GM23248 (cell line): ENCODE measurements at regions not wholly inside any gene's neighbourhood (a gene's known extent, or its start where the extent isn't known, plus 50 kb on each side); places are given as distances from the start of the nearest gene placed in this dataset.
"Not testable (repeated sequence)": the region's sequence is repeated elsewhere in the genome, so short reads cannot be mapped to it uniquely, and the experiment has no call there.

Experiments used
- DNase-seq: peaks from one replicate; pipeline ENCODE4 v3.0.0-alpha.2; 2015
- H2AFZ ChIP-seq: fragments of 200-600 bp; sonication (generic); 2 replicates; pipeline ENCODE4 v1.6.1; 2016; ENCODE audit warnings: antibody characterized with exemption
- H3F3A ChIP-seq: fragments of 200-600 bp; sonication (generic); 2 replicates; pipeline ENCODE4 v1.6.1; 2016; ENCODE audit warnings: mild to moderate bottlenecking, antibody characterized with exemption, mixed run types; ENCODE audit not compliant: insufficient read depth
- H3K27ac ChIP-seq: fragments of 200-600 bp; sonication (generic); 2 replicates; pipeline ENCODE4 v1.5.1; 2016; ENCODE audit warnings: mild to moderate bottlenecking
- H3K27me3 ChIP-seq: fragments of 200-600 bp; sonication (generic); replicated peaks from 2 replicates; pipeline ENCODE4 v1.6.1; 2016; ENCODE audit warnings: mild to moderate bottlenecking; ENCODE audit not compliant: insufficient read depth
- H3K36me3 ChIP-seq: fragments of 200-600 bp; sonication (generic); 2 replicates; pipeline ENCODE4 v1.6.1; 2016; ENCODE audit warnings: low read depth, mild to moderate bottlenecking
- H3K4me1 ChIP-seq: fragments of 200-600 bp; sonication (generic); 2 replicates; pipeline ENCODE4 v1.6.1; 2016; ENCODE audit warnings: mild to moderate bottlenecking; ENCODE audit not compliant: insufficient read depth
- H3K4me2 ChIP-seq: fragments of 200-600 bp; sonication (generic); one replicate; pipeline ENCODE4 v1.6.1; 2016; ENCODE audit warnings: mild to moderate bottlenecking; ENCODE audit not compliant: unreplicated experiment
- H3K4me3 ChIP-seq: fragments of 200-600 bp; sonication (generic); 2 replicates; pipeline ENCODE4 v1.5.1; 2016; ENCODE audit warnings: mild to moderate bottlenecking
- H3K79me2 ChIP-seq: fragments of 200-600 bp; sonication (generic); 2 replicates; pipeline ENCODE4 v1.6.1; 2016; ENCODE audit warnings: mild to moderate bottlenecking; ENCODE audit not compliant: insufficient read depth
- H3K9ac ChIP-seq: fragments of 200-600 bp; sonication (generic); 2 replicates; pipeline ENCODE4 v1.6.1; 2016; ENCODE audit warnings: mild to moderate bottlenecking
- H3K9me2 ChIP-seq: fragments of 200-600 bp; sonication (generic); 2 replicates; pipeline ENCODE4 v1.6.1; 2016; ENCODE audit warnings: mixed run types, mild to moderate bottlenecking, moderate library complexity; ENCODE audit not compliant: insufficient read depth
- H3K9me3 ChIP-seq: fragments of 200-600 bp; sonication (generic); one replicate; pipeline ENCODE4 v1.6.1; 2017; ENCODE audit warnings: low read depth
- H4K20me1 ChIP-seq: fragments of 200-600 bp; sonication (generic); 2 replicates; pipeline ENCODE4 v1.6.0; 2016; ENCODE audit not compliant: insufficient read depth
- EZH2 ChIP-seq: fragments of 200-600 bp; sonication (generic); IDR thresholded peaks from 2 replicates; pipeline ENCODE4 v1.6.1; 2018; ENCODE audit warnings: antibody characterized with exemption, mild to moderate bottlenecking; ENCODE audit not compliant: insufficient read depth, poor library complexity, severe bottlenecking
- EZH2phosphoT487 ChIP-seq: fragments of 200-600 bp; sonication (generic); IDR thresholded peaks from 2 replicates; pipeline ENCODE4 v1.6.1; 2018; ENCODE audit warnings: antibody characterized with exemption, moderate library complexity, mild to moderate bottlenecking, low read depth; ENCODE audit not compliant: insufficient read depth
- WGBS, 2 experiments: methylation state at CpG; one replicate each; pipeline ENCODE4 v1.1.6; 2015 to 2017; ENCODE audit warnings: low lambda C conversion rate in 2 of 2, low coverage in 1 of 2; ENCODE audit errors: missing lambda C conversion rate in 2 of 2; 5-methylcytosine and 5-hydroxymethylcytosine counted together
- in situ Hi-C: fragments of 300-500 bp; cut with MboI; formaldehyde crosslinking; loops from 2 replicates; pipeline ENCODE4 v1.15.0; 2020

DNA sequence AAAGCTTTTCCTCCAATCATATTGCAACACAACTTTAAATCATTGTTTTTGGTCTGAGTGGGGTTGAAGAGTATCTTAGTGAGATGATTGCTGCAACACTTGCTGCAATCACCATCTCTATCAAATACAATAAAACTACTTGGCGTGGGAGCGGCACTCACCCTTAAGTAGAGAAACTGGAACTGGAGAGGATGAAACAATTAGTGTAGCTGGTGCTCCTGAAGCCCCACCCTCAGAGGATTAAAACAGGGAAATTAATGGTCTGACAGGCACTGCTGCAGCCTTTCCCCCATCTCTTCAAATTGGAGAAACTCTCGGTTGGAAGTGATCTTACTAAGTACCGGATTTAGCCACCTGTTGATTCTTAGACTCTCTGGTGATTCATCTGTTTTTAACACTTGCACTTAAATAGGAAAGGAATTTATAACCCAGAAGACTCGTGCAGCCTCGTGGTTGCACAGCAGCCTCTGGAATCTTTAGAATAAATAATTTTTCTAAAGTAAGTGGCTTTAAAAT lies 80.5 kb upstream of the KIF26B start:
- H2AFZ ChIP-seq: no peak overlapping the region
- TF ChIP-seq EZH2phosphoT487 (no peak), EZH2 (no peak)
- H3K36me3 ChIP-seq: no peaks in the 10 kb centered on the region
- in situ Hi-C loops: no loop called here
- H3K27ac ChIP-seq: no peak overlapping the region
- H3K4me2 ChIP-seq: no peak overlapping the region
- H3K4me3 ChIP-seq: no peak overlapping the region
- DNase-seq: peak; percentile 46
- H3K9me2 ChIP-seq: no peaks in the 10 kb centered on the region
- peaks cover 5% of the 10 kb centered on the region; the same call in 1 of the 2 replicates for H3K4me1 ChIP-seq
- no peak overlapping the region for H3K9ac ChIP-seq
- H3F3A ChIP-seq: peaks cover 9% of the 10 kb centered on the region; the same call in 1 of the 2 replicates
- no peaks in the 10 kb centered on the region for H3K9me3 ChIP-seq
- H4K20me1 ChIP-seq: no peaks in the 10 kb centered on the region
- 32 to 34% methylated on average over 6 of the region's 6 CpGs for WGBS, 2 experiments
- H3K79me2 ChIP-seq: no peaks in the 10 kb centered on the region
- no peaks in the 10 kb centered on the region for H3K27me3 ChIP-seq

DNA sequence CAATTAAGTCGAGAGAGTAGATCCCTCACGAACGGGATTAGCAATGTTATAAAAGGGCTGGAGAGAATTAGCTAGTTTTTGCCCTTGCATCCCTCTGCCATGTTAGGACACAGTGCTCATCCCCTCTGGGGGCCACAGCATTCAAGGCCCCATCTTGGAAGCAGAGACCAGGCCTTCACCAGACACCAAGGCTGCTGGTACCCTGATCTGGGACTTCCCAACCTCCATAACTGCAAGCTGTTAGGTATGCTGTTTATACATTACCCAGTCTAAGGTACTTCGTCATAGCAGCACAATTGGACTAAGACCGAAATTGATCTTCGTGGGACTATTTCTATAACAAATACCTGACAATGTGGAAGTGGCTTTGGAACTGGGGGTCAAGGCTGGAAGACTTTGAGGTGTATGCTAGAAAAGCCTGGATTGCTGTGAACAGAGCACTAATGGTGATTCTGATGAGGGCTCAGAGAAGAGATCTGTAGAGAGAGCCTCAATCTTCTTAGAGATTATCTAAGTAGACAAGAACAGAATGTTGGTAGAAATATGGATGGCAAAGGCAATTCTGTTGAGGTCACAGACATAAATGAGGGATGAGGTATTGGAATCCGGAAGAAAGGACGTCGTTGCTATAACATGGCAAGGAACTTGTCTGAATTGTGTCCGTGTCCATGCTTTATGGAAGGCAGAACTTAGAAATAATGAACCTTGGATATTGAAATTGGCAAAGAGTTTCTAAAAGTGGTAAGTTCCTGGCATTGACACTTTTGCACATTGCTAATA lies 83.8 kb upstream of the KIF26B start:
- H3K4me1 ChIP-seq: peaks cover 5% of the 10 kb centered on the region; the same call in 1 of the 2 replicates
- no peak overlapping the region for H3K9ac ChIP-seq
- no peak overlapping the region for H3K4me3 ChIP-seq
- 92 to 94% methylated on average over 10 of the region's 10 CpGs for WGBS, 2 experiments
- H3K9me2 ChIP-seq: no peaks in the 10 kb centered on the region
- no peaks in the 10 kb centered on the region for H3K79me2 ChIP-seq
- no peaks in the 10 kb centered on the region for H3K9me3 ChIP-seq
- in situ Hi-C loops: no loop called here
- H3K27me3 ChIP-seq: no peaks in the 10 kb centered on the region
- DNase-seq: no peak
- H2AFZ ChIP-seq: no peak overlapping the region
- H3K27ac ChIP-seq: no peak overlapping the region
- H3K36me3 ChIP-seq: no peaks in the 10 kb centered on the region; the same call in 1 of the 2 replicates
- H4K20me1 ChIP-seq: no peaks in the 10 kb centered on the region
- H3K4me2 ChIP-seq: no peak overlapping the region
- H3F3A ChIP-seq: peaks cover 9% of the 10 kb centered on the region; the same call in 1 of the 2 replicates
- TF ChIP-seq EZH2phosphoT487: no peak
- TF ChIP-seq EZH2: no peak

DNA sequence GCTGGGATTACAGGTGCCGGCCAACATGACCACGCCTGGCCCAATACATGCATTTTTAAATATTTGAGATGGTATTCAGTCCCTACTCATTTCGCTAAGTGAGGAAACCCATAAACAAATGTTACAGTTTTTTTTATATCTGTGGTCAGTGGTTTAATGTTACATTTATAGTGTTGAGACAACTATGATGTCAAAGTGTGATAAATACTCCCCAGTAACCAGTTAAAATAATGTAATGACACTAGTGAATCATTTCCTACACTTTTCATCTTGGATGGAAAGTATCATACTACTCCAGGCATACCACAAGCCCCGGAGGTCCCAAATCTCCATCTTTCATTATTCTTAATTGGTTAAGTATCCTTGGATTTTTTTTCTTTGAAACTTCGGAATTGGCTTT lies 87.5 kb upstream of the KIF26B start:
- Histone ChIP-seq H4K20me1 (no peaks in the 10 kb centered on the region), H3K9ac (no peak overlapping the region), H3K79me2 (no peaks in the 10 kb centered on the region), H3K36me3 (no peaks in the 10 kb centered on the region; the same call in 1 of the 2 replicates), H3K27ac (no peak overlapping the region), H3K27me3 (no peaks in the 10 kb centered on the region), H3K9me2 (no peaks in the 10 kb centered on the region), H3K4me1 (no peaks in the 10 kb centered on the region), H3K4me3 (no peak overlapping the region), H3F3A (no peaks in the 10 kb centered on the region), H3K9me3 (no peaks in the 10 kb centered on the region), H2AFZ (no peak overlapping the region), H3K4me2 (no peak overlapping the region)
- peak; percentile 41 for DNase-seq
- in situ Hi-C loops: no loop called here
- 78 to 80% methylated on average over 5 of the region's 5 CpGs for WGBS, 2 experiments
- TF ChIP-seq EZH2 (no peak), EZH2phosphoT487 (peak; percentile 96)

GRCh38 chr1:245062741-245063305 lies 92.0 kb upstream of the KIF26B start:
- no peak for TF ChIP-seq EZH2
- TF ChIP-seq EZH2phosphoT487: no peak
- Histone ChIP-seq H3K9ac (no peak overlapping the region), H3K27ac (no peak overlapping the region), H3K4me3 (no peak overlapping the region), H3K4me2 (no peak overlapping the region), H3K27me3 (no peaks in the 10 kb centered on the region), H3K9me2 (no peaks in the 10 kb centered on the region), H3K4me1 (no peaks in the 10 kb centered on the region), H3K79me2 (no peaks in the 10 kb centered on the region), H3K36me3 (no peaks in the 10 kb centered on the region), H4K20me1 (no peaks in the 10 kb centered on the region), H3F3A (no peaks in the 10 kb centered on the region), H2AFZ (no peak overlapping the region), H3K9me3 (no peaks in the 10 kb centered on the region)
- WGBS, 2 experiments: 90 to 93% methylated on average over 5 of the region's 5 CpGs
- in situ Hi-C loops: no loop called here
- DNase-seq: no peak

DNA sequence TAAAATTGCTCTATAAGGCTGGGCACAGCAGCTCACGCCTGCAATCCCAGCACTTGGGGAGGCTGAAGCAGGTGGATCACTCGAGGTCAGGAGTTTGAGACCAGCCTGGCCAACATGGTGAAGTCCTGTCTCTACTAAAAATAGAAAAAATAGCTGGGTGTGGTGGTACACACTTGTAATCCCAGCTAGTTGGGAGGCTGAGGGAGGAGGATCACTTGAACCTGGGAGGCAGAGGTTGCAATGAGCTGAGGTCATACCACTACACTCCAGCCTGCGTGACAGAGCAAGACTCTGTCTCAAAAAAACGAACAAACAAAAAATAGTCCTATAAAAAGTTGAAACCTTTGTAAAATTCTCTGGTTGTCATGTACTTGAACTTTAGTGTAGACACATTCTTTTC lies 93.0 kb upstream of the KIF26B start:
- H3F3A ChIP-seq, H3K4me1 ChIP-seq, H3K36me3 ChIP-seq, H3K9me3 ChIP-seq, in situ Hi-C loops, H3K27me3 ChIP-seq, H4K20me1 ChIP-seq, H3K27ac ChIP-seq, H2AFZ ChIP-seq, H3K9ac ChIP-seq, DNase-seq, H3K4me3 ChIP-seq, H3K79me2 ChIP-seq, H3K9me2 ChIP-seq, H3K4me2 ChIP-seq: not testable (repeated sequence)
- WGBS, 2 experiments: 92 to 94% methylated on average over 4 of the region's 4 CpGs
